Liver (tissue), 8 donors: ENCODE measurements at regions not wholly inside any gene's neighbourhood (a gene's known extent, or its start where the extent isn't known, plus 50 kb on each side); places are given as distances from the start of the nearest gene placed in this dataset.

Experiments
- DNase-seq: peaks from one replicate; pipeline ENCODE4 v3.0.0-alpha.2; 2017; ENCODE audit warnings: low spot score
- H3K27ac ChIP-seq, 2 donors: one replicate each; pipeline ENCODE4 v1.7.0; 2013; ENCODE audit warnings: inconsistent platforms in 2 of 2, low read length in 2 of 2, control low read depth in 1 of 2, low read depth in 1 of 2, mild to moderate bottlenecking in 1 of 2
- H3K27me3 ChIP-seq, 4 donors: one replicate each; pipeline versions ENCODE4 v1.6.1 to v1.7.0; 2013; ENCODE audit warnings: low read length in 3 of 4, inconsistent platforms in 1 of 4, mild to moderate bottlenecking in 1 of 4, moderate library complexity in 1 of 4; ENCODE audit not compliant: control insufficient read depth in 4 of 4, insufficient read depth in 4 of 4
- H3K36me3 ChIP-seq, 4 donors: one replicate each; pipeline versions ENCODE4 v1.6.1 to v1.7.0; 2013; ENCODE audit warnings: low read length in 3 of 4, mild to moderate bottlenecking in 3 of 4, low read depth in 1 of 4, moderate library complexity in 1 of 4; ENCODE audit not compliant: control insufficient read depth in 4 of 4, insufficient read depth in 3 of 4
- H3K4me1 ChIP-seq, 4 donors: one replicate each; pipeline versions ENCODE4 v1.6.1 to v1.7.0; 2013; ENCODE audit warnings: low read length in 3 of 4, mild to moderate bottlenecking in 3 of 4, moderate library complexity in 1 of 4; ENCODE audit not compliant: control insufficient read depth in 4 of 4, insufficient read depth in 4 of 4
- H3K4me3 ChIP-seq, 3 donors: one replicate each; pipeline versions ENCODE4 v1.6.1 to v1.7.0; 2013; ENCODE audit warnings: low read length in 3 of 3, control low read depth in 1 of 3, low read depth in 1 of 3, mild to moderate bottlenecking in 1 of 3
- H3K9ac ChIP-seq, 2 donors: one replicate each; pipeline ENCODE4 v1.7.0; 2013; ENCODE audit warnings: low read length in 2 of 2, mild to moderate bottlenecking in 2 of 2, moderate library complexity in 2 of 2, control low read depth in 1 of 2, low read depth in 1 of 2
- H3K9me3 ChIP-seq, 4 donors: one replicate each; pipeline versions ENCODE4 v1.6.1 to v1.7.0; 2013; ENCODE audit warnings: low read length in 3 of 4; ENCODE audit not compliant: control insufficient read depth in 4 of 4
- FOXA1 ChIP-seq: IDR thresholded peaks from 2 replicates; pipeline ENCODE4 v1.6.1; 2016; ENCODE audit warnings: antibody characterized with exemption
- GABPA ChIP-seq, 2 donors: IDR thresholded peaks in 1 of 2; conservative IDR thresholded peaks in 1 of 2; 2 replicates each; pipeline ENCODE4 v1.6.1; 2016; ENCODE audit warnings: antibody characterized with exemption in 2 of 2, mild to moderate bottlenecking in 1 of 2, moderate library complexity in 1 of 2
- HNF4A ChIP-seq, 2 donors: conservative IDR thresholded peaks; 2 replicates each; pipeline ENCODE4 v1.6.1; 2016; ENCODE audit warnings: antibody characterized with exemption in 2 of 2, mild to moderate bottlenecking in 2 of 2
- HNF4G ChIP-seq: IDR thresholded peaks from 2 replicates; pipeline ENCODE4 v1.6.1; 2016; ENCODE audit warnings: antibody characterized with exemption
- JUND ChIP-seq, 2 donors: IDR thresholded peaks; 2 replicates each; pipeline ENCODE4 v1.6.1; 2016; ENCODE audit warnings: antibody characterized with exemption in 2 of 2
- NR2F2 ChIP-seq: IDR thresholded peaks from 2 replicates; pipeline ENCODE4 v1.6.1; 2016; ENCODE audit warnings: antibody characterized with exemption
- RAD21 ChIP-seq, 2 donors: IDR thresholded peaks; 2 replicates each; pipeline ENCODE4 v1.6.1; 2016; ENCODE audit warnings: antibody characterized with exemption in 2 of 2, mild to moderate bottlenecking in 2 of 2
- RXRA ChIP-seq, 2 donors: IDR thresholded peaks; 2 replicates each; pipeline ENCODE4 v1.6.1; 2017 to 2018; ENCODE audit warnings: antibody characterized with exemption in 2 of 2, mild to moderate bottlenecking in 1 of 2
- SP1 ChIP-seq: IDR thresholded peaks from 2 replicates; pipeline ENCODE4 v1.6.1; 2018; ENCODE audit warnings: antibody characterized with exemption, mild to moderate bottlenecking
- TAF1 ChIP-seq: conservative IDR thresholded peaks from 2 replicates; pipeline ENCODE4 v1.6.1; 2016; ENCODE audit warnings: antibody characterized with exemption, mild to moderate bottlenecking
- YY1 ChIP-seq: IDR thresholded peaks from 2 replicates; pipeline ENCODE4 v1.6.1; 2016; ENCODE audit warnings: antibody characterized with exemption, mild to moderate bottlenecking
- WGBS: extraction: QIAGEN DNeasy Blood & Tissue Kit; methylation state at CpG from one replicate; pipeline ENCODE4 v1.1.7; 2013; 5-methylcytosine and 5-hydroxymethylcytosine counted together
- TF ChIP-seq, protein P1 (sequence below): IDR thresholded peaks from 2 replicates; pipeline ENCODE4 v1.6.1; 2016; ENCODE audit warnings: antibody characterized with exemption, mild to moderate bottlenecking
- TF ChIP-seq, protein P2 (sequence below): IDR thresholded peaks from 2 replicates; pipeline ENCODE4 v1.6.1; 2016; ENCODE audit warnings: antibody characterized with exemption
- TF ChIP-seq, protein P3 (sequence below): IDR thresholded peaks from 2 replicates; pipeline ENCODE4 v1.6.1; 2016; ENCODE audit warnings: antibody characterized with exemption
- TF ChIP-seq, protein P4 (sequence below): fragments of 150-350 bp; IDR thresholded peaks from 2 replicates; pipeline ENCODE4 v1.5.1; 2017; ENCODE audit warnings: improper control_type of control experiment, low read depth, low read length; ENCODE audit not compliant: missing input control
- donor health status: healthy.
- donor health status: healthy.
- donor health status: healthy.
- donor health status: healthy.
- donor health status: healthy.

DNA sequence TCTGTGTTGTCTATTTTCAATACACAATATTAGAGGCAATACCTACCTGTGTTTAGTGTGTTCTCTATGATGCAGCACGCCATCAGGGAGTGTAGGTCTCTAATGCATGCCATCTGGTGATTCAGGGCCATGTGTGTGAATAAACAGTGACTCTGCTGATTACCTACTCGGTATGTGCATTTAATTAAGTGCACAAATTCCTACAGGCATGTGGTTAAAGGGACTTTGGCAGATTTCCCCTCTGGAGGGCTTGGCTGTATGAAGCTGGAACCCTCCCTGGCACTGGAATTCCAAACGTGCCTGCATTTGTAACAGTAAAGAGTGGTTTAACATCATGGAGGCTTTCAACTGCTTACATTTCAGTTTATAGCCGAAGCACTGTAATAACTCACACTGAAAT is 401.5 kb upstream of the SASH1 start:
- DNase-seq = no peak
- no peaks in the 10 kb centered on the region for H3K36me3 ChIP-seq
- no peaks in the 10 kb centered on the region for H3K9me3 ChIP-seq
- H3K4me3 ChIP-seq = no peak overlapping the region
- no peaks in the 10 kb centered on the region for H3K4me1 ChIP-seq
- WGBS = 70% methylated on average over 4 of the region's 4 CpGs
- no peak overlapping the region for H3K27ac ChIP-seq
- no peak overlapping the region for H3K9ac ChIP-seq
- TF ChIP-seq RXRA (IDR thresholded peaks at IDR 0.05) = no peak
- no peak for TF ChIP-seq RAD21 (IDR thresholded peaks at IDR 0.05)
- TF ChIP-seq TAF1 = no peak
- TF ChIP-seq, protein P1, sequence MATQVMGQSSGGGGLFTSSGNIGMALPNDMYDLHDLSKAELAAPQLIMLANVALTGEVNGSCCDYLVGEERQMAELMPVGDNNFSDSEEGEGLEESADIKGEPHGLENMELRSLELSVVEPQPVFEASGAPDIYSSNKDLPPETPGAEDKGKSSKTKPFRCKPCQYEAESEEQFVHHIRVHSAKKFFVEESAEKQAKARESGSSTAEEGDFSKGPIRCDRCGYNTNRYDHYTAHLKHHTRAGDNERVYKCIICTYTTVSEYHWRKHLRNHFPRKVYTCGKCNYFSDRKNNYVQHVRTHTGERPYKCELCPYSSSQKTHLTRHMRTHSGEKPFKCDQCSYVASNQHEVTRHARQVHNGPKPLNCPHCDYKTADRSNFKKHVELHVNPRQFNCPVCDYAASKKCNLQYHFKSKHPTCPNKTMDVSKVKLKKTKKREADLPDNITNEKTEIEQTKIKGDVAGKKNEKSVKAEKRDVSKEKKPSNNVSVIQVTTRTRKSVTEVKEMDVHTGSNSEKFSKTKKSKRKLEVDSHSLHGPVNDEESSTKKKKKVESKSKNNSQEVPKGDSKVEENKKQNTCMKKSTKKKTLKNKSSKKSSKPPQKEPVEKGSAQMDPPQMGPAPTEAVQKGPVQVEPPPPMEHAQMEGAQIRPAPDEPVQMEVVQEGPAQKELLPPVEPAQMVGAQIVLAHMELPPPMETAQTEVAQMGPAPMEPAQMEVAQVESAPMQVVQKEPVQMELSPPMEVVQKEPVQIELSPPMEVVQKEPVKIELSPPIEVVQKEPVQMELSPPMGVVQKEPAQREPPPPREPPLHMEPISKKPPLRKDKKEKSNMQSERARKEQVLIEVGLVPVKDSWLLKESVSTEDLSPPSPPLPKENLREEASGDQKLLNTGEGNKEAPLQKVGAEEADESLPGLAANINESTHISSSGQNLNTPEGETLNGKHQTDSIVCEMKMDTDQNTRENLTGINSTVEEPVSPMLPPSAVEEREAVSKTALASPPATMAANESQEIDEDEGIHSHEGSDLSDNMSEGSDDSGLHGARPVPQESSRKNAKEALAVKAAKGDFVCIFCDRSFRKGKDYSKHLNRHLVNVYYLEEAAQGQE = no peak
- TF ChIP-seq, protein P2, sequence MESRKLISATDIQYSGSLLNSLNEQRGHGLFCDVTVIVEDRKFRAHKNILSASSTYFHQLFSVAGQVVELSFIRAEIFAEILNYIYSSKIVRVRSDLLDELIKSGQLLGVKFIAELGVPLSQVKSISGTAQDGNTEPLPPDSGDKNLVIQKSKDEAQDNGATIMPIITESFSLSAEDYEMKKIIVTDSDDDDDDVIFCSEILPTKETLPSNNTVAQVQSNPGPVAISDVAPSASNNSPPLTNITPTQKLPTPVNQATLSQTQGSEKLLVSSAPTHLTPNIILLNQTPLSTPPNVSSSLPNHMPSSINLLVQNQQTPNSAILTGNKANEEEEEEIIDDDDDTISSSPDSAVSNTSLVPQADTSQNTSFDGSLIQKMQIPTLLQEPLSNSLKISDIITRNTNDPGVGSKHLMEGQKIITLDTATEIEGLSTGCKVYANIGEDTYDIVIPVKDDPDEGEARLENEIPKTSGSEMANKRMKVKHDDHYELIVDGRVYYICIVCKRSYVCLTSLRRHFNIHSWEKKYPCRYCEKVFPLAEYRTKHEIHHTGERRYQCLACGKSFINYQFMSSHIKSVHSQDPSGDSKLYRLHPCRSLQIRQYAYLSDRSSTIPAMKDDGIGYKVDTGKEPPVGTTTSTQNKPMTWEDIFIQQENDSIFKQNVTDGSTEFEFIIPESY = no peak
- H3K27me3 ChIP-seq = no peaks in the 10 kb centered on the region

DNA sequence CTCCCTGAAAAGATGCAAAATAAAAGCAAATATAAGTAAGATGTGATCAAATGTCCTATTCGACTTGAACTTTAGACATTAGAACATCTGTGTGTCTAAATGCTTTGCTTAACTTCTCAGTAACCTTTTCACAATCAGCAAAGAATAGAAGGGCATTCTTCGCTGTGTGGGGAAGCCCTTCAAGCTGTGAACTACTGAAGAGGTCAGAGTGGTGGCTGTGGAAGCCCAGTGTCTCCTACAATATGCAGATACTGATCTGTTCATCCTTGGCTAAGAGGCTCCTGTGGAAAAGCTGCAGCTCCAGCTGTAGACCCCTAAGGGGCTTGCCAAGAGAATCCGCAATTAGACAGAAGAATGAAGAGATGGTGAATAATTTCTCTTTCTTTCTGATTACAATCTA is 400.3 kb upstream of the SASH1 start:
- no peak overlapping the region for H3K27ac ChIP-seq
- no peaks in the 10 kb centered on the region for H3K27me3 ChIP-seq
- WGBS = 38% methylated on average over 3 of the region's 3 CpGs
- no peaks in the 10 kb centered on the region for H3K9me3 ChIP-seq
- H3K4me3 ChIP-seq = no peak overlapping the region
- no peak overlapping the region for H3K9ac ChIP-seq
- H3K4me1 ChIP-seq = no peaks in the 10 kb centered on the region
- DNase-seq = no peak
- H3K36me3 ChIP-seq = no peaks in the 10 kb centered on the region
- no peak for TF ChIP-seq GABPA (IDR thresholded peaks at IDR 0.05 in 1 of 2, conservative IDR thresholded peaks at IDR 0.05 in 1 of 2)
- TF ChIP-seq, protein P3, sequence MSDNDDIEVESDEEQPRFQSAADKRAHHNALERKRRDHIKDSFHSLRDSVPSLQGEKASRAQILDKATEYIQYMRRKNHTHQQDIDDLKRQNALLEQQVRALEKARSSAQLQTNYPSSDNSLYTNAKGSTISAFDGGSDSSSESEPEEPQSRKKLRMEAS = no peak
- TF ChIP-seq RXRA (IDR thresholded peaks at IDR 0.05) = no peak
- TF ChIP-seq, protein P2 = no peak
- TF ChIP-seq HNF4G = no peak
- no peak for TF ChIP-seq NR2F2
- TF ChIP-seq YY1 = no peak
- TF ChIP-seq, protein P4, sequence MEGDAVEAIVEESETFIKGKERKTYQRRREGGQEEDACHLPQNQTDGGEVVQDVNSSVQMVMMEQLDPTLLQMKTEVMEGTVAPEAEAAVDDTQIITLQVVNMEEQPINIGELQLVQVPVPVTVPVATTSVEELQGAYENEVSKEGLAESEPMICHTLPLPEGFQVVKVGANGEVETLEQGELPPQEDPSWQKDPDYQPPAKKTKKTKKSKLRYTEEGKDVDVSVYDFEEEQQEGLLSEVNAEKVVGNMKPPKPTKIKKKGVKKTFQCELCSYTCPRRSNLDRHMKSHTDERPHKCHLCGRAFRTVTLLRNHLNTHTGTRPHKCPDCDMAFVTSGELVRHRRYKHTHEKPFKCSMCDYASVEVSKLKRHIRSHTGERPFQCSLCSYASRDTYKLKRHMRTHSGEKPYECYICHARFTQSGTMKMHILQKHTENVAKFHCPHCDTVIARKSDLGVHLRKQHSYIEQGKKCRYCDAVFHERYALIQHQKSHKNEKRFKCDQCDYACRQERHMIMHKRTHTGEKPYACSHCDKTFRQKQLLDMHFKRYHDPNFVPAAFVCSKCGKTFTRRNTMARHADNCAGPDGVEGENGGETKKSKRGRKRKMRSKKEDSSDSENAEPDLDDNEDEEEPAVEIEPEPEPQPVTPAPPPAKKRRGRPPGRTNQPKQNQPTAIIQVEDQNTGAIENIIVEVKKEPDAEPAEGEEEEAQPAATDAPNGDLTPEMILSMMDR = no peak
- TF ChIP-seq FOXA1 = no peak
- no peak for TF ChIP-seq JUND (IDR thresholded peaks at IDR 0.05)
- no peak for TF ChIP-seq SP1
- no peak for TF ChIP-seq TAF1
- TF ChIP-seq HNF4A (conservative IDR thresholded peaks at IDR 0.05) = no peak
